ENCODE measurements at regions not wholly inside any gene's neighbourhood (a gene's known extent, or its start where the extent isn't known, plus 50 kb on each side); places are given as distances from the start of the nearest gene placed in this dataset.

GRCh38 chr14:99052467-99052866 is 219.5 kb downstream of the BCL11B start:
- H3K4me1 Mint-ChIP-seq, result peaks cover 55% of the 10 kb centered on the region
- no peaks in the 10 kb centered on the region for H3K36me3 Mint-ChIP-seq (ENCODE audit: insufficient read depth)
- DNase-seq (ENCODE audit: low spot score in 2 of 2) (no peak), ATAC-seq (replicated peaks; ENCODE audit: extremely low read depth, poor library complexity, severe bottlenecking) (no peak)
- H3K4me3 Mint-ChIP-seq, result no peak overlapping the region
- no peaks in the 10 kb centered on the region for H3K27me3 Mint-ChIP-seq
- no peak overlapping the region for H3K27ac Mint-ChIP-seq (ENCODE audit: low read depth)
- H3K9me3 Mint-ChIP-seq, result peaks cover 15% of the 10 kb centered on the region

GRCh38 chr14:99055019-99055418 is 217.0 kb downstream of the BCL11B start:
- DNase-seq (ENCODE audit: low spot score in 2 of 2) (no peak), ATAC-seq (replicated peaks; ENCODE audit: extremely low read depth, poor library complexity, severe bottlenecking) (no peak)
- H3K27ac Mint-ChIP-seq (ENCODE audit: low read depth), result peak overlapping the region; percentile 79
- no peaks in the 10 kb centered on the region for H3K27me3 Mint-ChIP-seq
- peaks cover 15% of the 10 kb centered on the region for H3K9me3 Mint-ChIP-seq
- H3K4me3 Mint-ChIP-seq, result peak overlapping the region; percentile 39
- H3K36me3 Mint-ChIP-seq (ENCODE audit: insufficient read depth), result no peaks in the 10 kb centered on the region
- peaks cover 33% of the 10 kb centered on the region for H3K4me1 Mint-ChIP-seq

- Mint-ChIP-seq H3K36me3 (ENCODE audit: insufficient read depth) (no peaks in the 10 kb centered on the region), H3K27me3 (no peaks in the 10 kb centered on the region), H3K4me1 (peaks cover 25% of the 10 kb centered on the region), H3K4me3 (peak overlapping the region; percentile 39), H3K27ac (ENCODE audit: low read depth) (peak overlapping the region; percentile 79), H3K9me3 (peaks cover 15% of the 10 kb centered on the region)
- ATAC-seq (replicated peaks; ENCODE audit: extremely low read depth, poor library complexity, severe bottlenecking) (peak; percentile 99), DNase-seq (ENCODE audit: low spot score in 2 of 2) (peak; percentile 32 to 74)
These were observed 216.2 kb downstream of the BCL11B start for GRCh38 chr14:99055816-99056215.

DNA sequence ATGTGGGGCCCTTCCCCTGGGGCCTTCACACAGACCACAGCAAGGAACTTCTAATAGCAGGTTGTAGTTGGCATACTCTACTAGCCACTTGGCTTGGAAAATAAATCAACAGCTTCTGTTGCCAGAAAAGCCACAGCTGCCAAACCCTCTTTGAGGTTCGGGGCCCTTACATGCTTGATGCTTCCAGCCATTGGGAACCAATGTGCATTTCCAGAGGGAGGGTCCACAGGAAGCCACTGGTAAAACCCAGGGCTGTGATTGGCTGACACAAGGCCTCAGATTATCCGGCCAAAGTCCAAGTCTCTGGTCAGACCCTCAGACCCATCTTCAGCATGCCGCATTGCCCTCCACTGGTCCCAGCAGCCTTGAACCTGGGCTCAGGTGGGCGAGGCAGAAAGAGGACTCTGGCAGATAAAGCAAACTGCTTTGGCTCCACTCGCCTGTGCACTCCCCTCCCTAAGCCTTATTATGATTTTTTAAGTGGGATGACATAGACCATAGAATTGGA is 214.4 kb downstream of the BCL11B start:
- H3K4me3 Mint-ChIP-seq, result no peak overlapping the region
- no peak overlapping the region for H3K27ac Mint-ChIP-seq (ENCODE audit: low read depth)
- H3K9me3 Mint-ChIP-seq, result peaks cover 4% of the 10 kb centered on the region
- H3K4me1 Mint-ChIP-seq, result peaks cover 24% of the 10 kb centered on the region
- H3K27me3 Mint-ChIP-seq, result no peaks in the 10 kb centered on the region
- no peaks in the 10 kb centered on the region for H3K36me3 Mint-ChIP-seq (ENCODE audit: insufficient read depth)
- ATAC-seq (replicated peaks; ENCODE audit: extremely low read depth, poor library complexity, severe bottlenecking) (no peak), DNase-seq (ENCODE audit: low spot score in 2 of 2) (no peak)

- DNase-seq (ENCODE audit: low spot score in 2 of 2) (no peak), ATAC-seq (replicated peaks; ENCODE audit: extremely low read depth, poor library complexity, severe bottlenecking) (no peak)
- Mint-ChIP-seq H3K36me3 (ENCODE audit: insufficient read depth) (no peaks in the 10 kb centered on the region), H3K27ac (ENCODE audit: low read depth) (no peak overlapping the region), H3K27me3 (no peaks in the 10 kb centered on the region), H3K4me1 (peaks cover 24% of the 10 kb centered on the region), H3K4me3 (no peak overlapping the region), H3K9me3 (peaks cover 4% of the 10 kb centered on the region)
These were observed 213.5 kb downstream of the BCL11B start for GRCh38 chr14:99058542-99058941.

DNA sequence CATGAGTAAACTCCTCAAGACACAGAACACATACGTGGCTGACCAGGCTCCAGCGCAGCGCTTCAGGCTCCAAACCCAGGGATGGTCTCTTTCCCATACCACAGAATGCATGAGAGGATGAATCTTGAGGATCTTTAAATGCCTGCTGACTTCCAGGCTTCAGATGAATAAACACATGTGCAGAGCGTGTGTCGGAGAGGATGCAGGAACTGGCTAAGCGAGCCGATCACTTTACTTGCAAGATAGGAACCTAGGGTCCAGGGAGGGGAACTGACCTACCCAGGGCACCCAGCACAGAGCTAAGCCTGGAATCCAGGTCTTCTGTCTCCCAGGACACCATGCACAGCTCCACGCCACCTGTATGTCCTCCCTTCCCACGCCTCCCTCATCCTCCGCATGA is 209.8 kb downstream of the BCL11B start:
- Mint-ChIP-seq H3K4me3 (no peak overlapping the region), H3K36me3 (ENCODE audit: insufficient read depth) (no peaks in the 10 kb centered on the region), H3K9me3 (no peaks in the 10 kb centered on the region), H3K27ac (ENCODE audit: low read depth) (no peak overlapping the region), H3K4me1 (peaks cover under 1% of the 10 kb centered on the region), H3K27me3 (no peaks in the 10 kb centered on the region)
- ATAC-seq (replicated peaks; ENCODE audit: extremely low read depth, poor library complexity, severe bottlenecking) (no peak), DNase-seq (ENCODE audit: low spot score in 2 of 2) (no peak)

GRCh38 chr14:99062772-99063418 is 209.1 kb downstream of the BCL11B start:
- no peaks in the 10 kb centered on the region for H3K9me3 Mint-ChIP-seq
- no peaks in the 10 kb centered on the region for H3K36me3 Mint-ChIP-seq (ENCODE audit: insufficient read depth)
- H3K4me1 Mint-ChIP-seq, result peaks cover 3% of the 10 kb centered on the region
- H3K4me3 Mint-ChIP-seq, result no peak overlapping the region
- no peak overlapping the region for H3K27ac Mint-ChIP-seq (ENCODE audit: low read depth)
- no peaks in the 10 kb centered on the region for H3K27me3 Mint-ChIP-seq
- no peak for DNase-seq (ENCODE audit: low spot score in 2 of 2)
- ATAC-seq (replicated peaks; ENCODE audit: extremely low read depth, poor library complexity, severe bottlenecking), result no peak

GRCh38 chr14:99063620-99064225 is 208.3 kb downstream of the BCL11B start:
- no peak for DNase-seq (ENCODE audit: low spot score in 2 of 2)
- Mint-ChIP-seq H3K4me1 (peaks cover 5% of the 10 kb centered on the region), H3K27me3 (no peaks in the 10 kb centered on the region), H3K9me3 (no peaks in the 10 kb centered on the region), H3K4me3 (no peak overlapping the region), H3K27ac (ENCODE audit: low read depth) (no peak overlapping the region), H3K36me3 (ENCODE audit: insufficient read depth) (no peaks in the 10 kb centered on the region)
- no peak for ATAC-seq (replicated peaks; ENCODE audit: extremely low read depth, poor library complexity, severe bottlenecking)

GRCh38 chr14:99064262-99064954 is 207.6 kb downstream of the BCL11B start:
- peaks cover 5% of the 10 kb centered on the region for H3K4me1 Mint-ChIP-seq
- H3K4me3 Mint-ChIP-seq, result no peak overlapping the region
- no peaks in the 10 kb centered on the region for H3K9me3 Mint-ChIP-seq
- no peak overlapping the region for H3K27ac Mint-ChIP-seq (ENCODE audit: low read depth)
- H3K36me3 Mint-ChIP-seq (ENCODE audit: insufficient read depth), result no peaks in the 10 kb centered on the region
- no peaks in the 10 kb centered on the region for H3K27me3 Mint-ChIP-seq
- DNase-seq (ENCODE audit: low spot score in 2 of 2) (no peak), ATAC-seq (replicated peaks; ENCODE audit: extremely low read depth, poor library complexity, severe bottlenecking) (no peak)

DNA sequence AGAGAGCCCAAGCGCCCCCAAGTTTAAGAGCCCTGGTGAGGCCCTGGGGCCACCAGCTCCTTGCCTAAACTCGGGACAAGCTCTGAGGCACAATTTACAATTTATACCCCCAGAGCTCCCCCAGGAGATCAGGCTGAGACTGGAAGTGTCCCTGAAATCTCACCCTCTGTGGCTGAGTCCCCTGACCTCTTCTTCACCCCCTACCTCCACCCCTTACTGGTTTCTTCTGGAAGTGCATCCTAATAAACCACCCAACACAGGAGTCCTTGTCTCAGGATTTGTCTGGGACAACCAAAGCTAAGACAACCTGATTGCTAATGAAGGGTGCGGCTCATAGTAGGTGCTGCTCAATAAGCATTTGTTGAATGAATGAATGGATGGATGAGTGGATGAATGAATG is 206.4 kb downstream of the BCL11B start:
- Mint-ChIP-seq H3K27ac (ENCODE audit: low read depth) (no peak overlapping the region), H3K9me3 (no peaks in the 10 kb centered on the region)
- ATAC-seq (replicated peaks; ENCODE audit: extremely low read depth, poor library complexity, severe bottlenecking), result no peak

GRCh38 chr14:99066378-99066777 is 205.6 kb downstream of the BCL11B start:
- Mint-ChIP-seq H3K4me1 (peaks cover 5% of the 10 kb centered on the region), H3K9me3 (no peaks in the 10 kb centered on the region), H3K27ac (ENCODE audit: low read depth) (no peak overlapping the region), H3K36me3 (ENCODE audit: insufficient read depth) (no peaks in the 10 kb centered on the region), H3K4me3 (no peak overlapping the region), H3K27me3 (no peaks in the 10 kb centered on the region)
- ATAC-seq (replicated peaks; ENCODE audit: extremely low read depth, poor library complexity, severe bottlenecking) (no peak), DNase-seq (ENCODE audit: low spot score in 2 of 2) (no peak)

More for the DNA sequence above, 206.4 kb downstream of the BCL11B start:
- Mint-ChIP-seq H3K4me1 (peaks cover 5% of the 10 kb centered on the region), H3K36me3 (ENCODE audit: insufficient read depth) (no peaks in the 10 kb centered on the region), H3K27me3 (no peaks in the 10 kb centered on the region), H3K4me3 (no peak overlapping the region)
- DNase-seq (ENCODE audit: low spot score in 2 of 2), result no peak

- Mint-ChIP-seq H3K4me1 (peaks cover 5% of the 10 kb centered on the region), H3K36me3 (ENCODE audit: insufficient read depth) (no peaks in the 10 kb centered on the region), H3K9me3 (no peaks in the 10 kb centered on the region), H3K27me3 (no peaks in the 10 kb centered on the region), H3K27ac (ENCODE audit: low read depth) (peak overlapping the region; percentile 83), H3K4me3 (no peak overlapping the region)
- ATAC-seq (replicated peaks; ENCODE audit: extremely low read depth, poor library complexity, severe bottlenecking) (no peak), DNase-seq (ENCODE audit: low spot score in 2 of 2) (no peak)
These were observed 204.7 kb downstream of the BCL11B start for GRCh38 chr14:99067141-99067920.

All from central memory CD8-positive, alpha-beta T cell (primary cell).